ENCODE measurements at regions not wholly inside any gene's neighbourhood (a gene's known extent, or its start where the extent isn't known, plus 50 kb on each side); places are given as distances from the start of the nearest gene placed in this dataset.
"Not testable (repeated sequence)": the region's sequence is repeated elsewhere in the genome, so short reads cannot be mapped to it uniquely, and the experiment has no call there.

GRCh38 chr12:127494961-127495915, 771.7 kb upstream of the TMEM132C start:
- no peak overlapping the region for H3K4me3 Mint-ChIP-seq
- no peak overlapping the region for H3K27ac Mint-ChIP-seq
- no peaks in the 10 kb centered on the region for H3K9me3 Mint-ChIP-seq
- TF ChIP-seq CTCF (IDR thresholded peaks at IDR 0.05; ENCODE audit: unreplicated experiment): no peak
- no peaks in the 10 kb centered on the region for H3K4me1 Mint-ChIP-seq
- no peaks in the 10 kb centered on the region for H3K36me3 Mint-ChIP-seq
- DNase-seq (ENCODE audit: low spot score in 2 of 2, unreplicated experiment in 2 of 2): no peak
- H3K27me3 Mint-ChIP-seq (ENCODE audit: low read depth): peaks cover 18% of the 10 kb centered on the region

GRCh38 chr12:127496255-127496654, 770.7 kb upstream of the TMEM132C start:
- H3K4me1 Mint-ChIP-seq: no peaks in the 10 kb centered on the region
- H3K9me3 Mint-ChIP-seq: no peaks in the 10 kb centered on the region
- no peak for DNase-seq (ENCODE audit: low spot score in 2 of 2, unreplicated experiment in 2 of 2)
- no peak for TF ChIP-seq CTCF (IDR thresholded peaks at IDR 0.05; ENCODE audit: unreplicated experiment)
- H3K27me3 Mint-ChIP-seq (ENCODE audit: low read depth): peaks cover 15% of the 10 kb centered on the region
- H3K36me3 Mint-ChIP-seq: no peaks in the 10 kb centered on the region
- no peak overlapping the region for H3K27ac Mint-ChIP-seq
- H3K4me3 Mint-ChIP-seq: no peak overlapping the region

GRCh38 chr12:127500512-127501035, 766.4 kb upstream of the TMEM132C start:
- Mint-ChIP-seq H3K36me3 (no peaks in the 10 kb centered on the region), H3K27ac (no peak overlapping the region), H3K4me1 (no peaks in the 10 kb centered on the region), H3K4me3 (no peak overlapping the region), H3K9me3 (peaks cover 3% of the 10 kb centered on the region), H3K27me3 (ENCODE audit: low read depth) (peaks cover 3% of the 10 kb centered on the region)
- no peak for TF ChIP-seq CTCF (IDR thresholded peaks at IDR 0.05; ENCODE audit: unreplicated experiment)
- no peak for DNase-seq (ENCODE audit: low spot score in 2 of 2, unreplicated experiment in 2 of 2)

- peaks cover 3% of the 10 kb centered on the region for H3K9me3 Mint-ChIP-seq
- H3K36me3 Mint-ChIP-seq: no peaks in the 10 kb centered on the region
- no peak overlapping the region for H3K27ac Mint-ChIP-seq
- no peak for DNase-seq (ENCODE audit: low spot score in 2 of 2, unreplicated experiment in 2 of 2)
- no peaks in the 10 kb centered on the region for H3K4me1 Mint-ChIP-seq
- H3K4me3 Mint-ChIP-seq: no peak overlapping the region
- H3K27me3 Mint-ChIP-seq (ENCODE audit: low read depth): peaks cover 3% of the 10 kb centered on the region
- TF ChIP-seq CTCF (IDR thresholded peaks at IDR 0.05; ENCODE audit: unreplicated experiment): no peak
These were observed 765.1 kb upstream of the TMEM132C start for GRCh38 chr12:127501916-127502315.

- Mint-ChIP-seq H3K36me3 (no peaks in the 10 kb centered on the region), H3K9me3 (peaks cover 3% of the 10 kb centered on the region)
These were observed 763.7 kb upstream of the TMEM132C start for GRCh38 chr12:127503246-127503645.

GRCh38 chr12:127503996-127504395, 763.0 kb upstream of the TMEM132C start:
- H3K27me3 Mint-ChIP-seq (ENCODE audit: low read depth); H3K4me1 Mint-ChIP-seq; DNase-seq (ENCODE audit: low spot score in 2 of 2, unreplicated experiment in 2 of 2); H3K27ac Mint-ChIP-seq; H3K36me3 Mint-ChIP-seq; H3K9me3 Mint-ChIP-seq; H3K4me3 Mint-ChIP-seq: not testable (repeated sequence)

More at GRCh38 chr12:127503246-127503645, 763.7 kb upstream of the TMEM132C start:
- H3K27me3 Mint-ChIP-seq (ENCODE audit: low read depth): peaks cover 3% of the 10 kb centered on the region
- H3K27ac Mint-ChIP-seq: no peak overlapping the region
- H3K4me1 Mint-ChIP-seq: no peaks in the 10 kb centered on the region
- H3K4me3 Mint-ChIP-seq: no peak overlapping the region
- no peak for TF ChIP-seq CTCF (IDR thresholded peaks at IDR 0.05; ENCODE audit: unreplicated experiment)
- DNase-seq (ENCODE audit: low spot score in 2 of 2, unreplicated experiment in 2 of 2): no peak

All from mesothelial cell of epicardium (in vitro differentiated cells).